ENCODE measurements at regions not wholly inside any gene's neighbourhood (a gene's known extent, or its start where the extent isn't known, plus 50 kb on each side); places are given as distances from the start of the nearest gene placed in this dataset.

DNA sequence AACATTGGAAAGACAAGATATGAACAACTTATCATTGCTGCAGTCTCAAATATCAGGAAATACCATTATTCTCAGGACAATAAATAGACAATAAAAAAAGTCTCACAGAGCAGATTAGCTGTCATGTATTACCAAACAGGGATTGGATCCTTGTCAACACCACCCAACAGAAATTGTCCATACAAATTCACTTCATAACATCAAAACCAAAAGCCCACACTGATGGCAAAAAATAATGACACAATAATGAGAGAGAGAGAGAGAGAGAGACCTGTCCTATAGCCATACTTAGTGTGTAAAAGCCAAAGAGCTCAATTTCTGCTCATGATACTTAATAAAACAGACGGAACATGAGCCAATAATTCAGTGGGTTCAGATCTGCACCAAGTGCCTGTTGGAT lies 96.5 kb downstream of the PPIAL4G start:
- TF ChIP-seq, protein P1, sequence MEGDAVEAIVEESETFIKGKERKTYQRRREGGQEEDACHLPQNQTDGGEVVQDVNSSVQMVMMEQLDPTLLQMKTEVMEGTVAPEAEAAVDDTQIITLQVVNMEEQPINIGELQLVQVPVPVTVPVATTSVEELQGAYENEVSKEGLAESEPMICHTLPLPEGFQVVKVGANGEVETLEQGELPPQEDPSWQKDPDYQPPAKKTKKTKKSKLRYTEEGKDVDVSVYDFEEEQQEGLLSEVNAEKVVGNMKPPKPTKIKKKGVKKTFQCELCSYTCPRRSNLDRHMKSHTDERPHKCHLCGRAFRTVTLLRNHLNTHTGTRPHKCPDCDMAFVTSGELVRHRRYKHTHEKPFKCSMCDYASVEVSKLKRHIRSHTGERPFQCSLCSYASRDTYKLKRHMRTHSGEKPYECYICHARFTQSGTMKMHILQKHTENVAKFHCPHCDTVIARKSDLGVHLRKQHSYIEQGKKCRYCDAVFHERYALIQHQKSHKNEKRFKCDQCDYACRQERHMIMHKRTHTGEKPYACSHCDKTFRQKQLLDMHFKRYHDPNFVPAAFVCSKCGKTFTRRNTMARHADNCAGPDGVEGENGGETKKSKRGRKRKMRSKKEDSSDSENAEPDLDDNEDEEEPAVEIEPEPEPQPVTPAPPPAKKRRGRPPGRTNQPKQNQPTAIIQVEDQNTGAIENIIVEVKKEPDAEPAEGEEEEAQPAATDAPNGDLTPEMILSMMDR (IDR thresholded peaks at IDR 0.05), result no peak
- TF ChIP-seq POLR2AphosphoS5 (IDR thresholded peaks at IDR 0.05), result no peak
- TF ChIP-seq POLR2A (IDR thresholded peaks at IDR 0.05), result no peak

Measured in prostate gland (tissue), 2 donors.